Testis (tissue), 2 donors: ENCODE measurements at regions not wholly inside any gene's neighbourhood (a gene's known extent, or its start where the extent isn't known, plus 50 kb on each side); places are given as distances from the start of the nearest gene placed in this dataset.

Source experiments
- DNase-seq: peaks from one replicate; pipeline ENCODE4 v3.0.0-alpha.2; 2019
- H3K27ac ChIP-seq, 2 donors: fragments of 200-600 bp; sonication (generic); one replicate each; pipeline ENCODE4 v1.5.1; 2019
- H3K27me3 ChIP-seq: fragments of 200-600 bp; sonication (generic); one replicate; pipeline ENCODE4 v1.5.1; 2019
- H3K36me3 ChIP-seq: fragments of 200-600 bp; sonication (generic); one replicate; pipeline ENCODE4 v1.5.1; 2017; ENCODE audit warnings: low read depth; ENCODE audit errors: missing control alignments
- H3K4me1 ChIP-seq: fragments of 200-600 bp; sonication (generic); one replicate; pipeline ENCODE4 v1.5.1; 2019
- H3K4me3 ChIP-seq, 2 donors: fragments of 200-600 bp; sonication (generic); one replicate each; pipeline ENCODE4 v1.5.1; 2017 to 2019
- H3K9me3 ChIP-seq: fragments of 200-600 bp; sonication (generic); one replicate; pipeline ENCODE4 v1.5.1; 2017
- CTCF ChIP-seq, 3 experiments: fragments of 450-650 bp in 2 of 3; fragments of 200-600 bp in 1 of 3; sonication (generic) in 1 of 3; IDR thresholded peaks; one replicate each; pipeline ENCODE4 v1.5.1; 2016 to 2019; ENCODE audit warnings: antibody characterized with exemption in 3 of 3, mild to moderate bottlenecking in 2 of 3, moderate library complexity in 1 of 3
- POLR2A ChIP-seq: fragments of 450-650 bp; IDR thresholded peaks from one replicate; pipeline ENCODE4 v1.6.1; 2017; ENCODE audit warnings: antibody characterized with exemption, mild to moderate bottlenecking, moderate library complexity
- WGBS, 2 donors: methylation state at CpG; one replicate each; pipeline ENCODE4 v1.1.5; 2018; 5-methylcytosine and 5-hydroxymethylcytosine counted together
- intact Hi-C: fragments of 100-400 bp; cut with DNase I; formaldehyde crosslinking; loops from one replicate; pipeline ENCODE4 v1.15.1; 2023; ENCODE audit warnings: low total_unique reads

- Histone ChIP-seq H3K4me1 (no peaks in the 10 kb centered on the region), H3K9me3 (no peaks in the 10 kb centered on the region), H3K27me3 (no peaks in the 10 kb centered on the region), H3K36me3 (no peaks in the 10 kb centered on the region), H3K27ac (no peak overlapping the region), H3K4me3 (no peak overlapping the region)
- TF ChIP-seq POLR2A: no peak
- TF ChIP-seq CTCF (IDR thresholded peaks at IDR 0.05): no peak
- no peak for DNase-seq
- intact Hi-C loops: no loop called here
These were observed 113.3 kb upstream of the PRPS1L1 start for GRCh38 chr7:18140943-18141342.

DNA sequence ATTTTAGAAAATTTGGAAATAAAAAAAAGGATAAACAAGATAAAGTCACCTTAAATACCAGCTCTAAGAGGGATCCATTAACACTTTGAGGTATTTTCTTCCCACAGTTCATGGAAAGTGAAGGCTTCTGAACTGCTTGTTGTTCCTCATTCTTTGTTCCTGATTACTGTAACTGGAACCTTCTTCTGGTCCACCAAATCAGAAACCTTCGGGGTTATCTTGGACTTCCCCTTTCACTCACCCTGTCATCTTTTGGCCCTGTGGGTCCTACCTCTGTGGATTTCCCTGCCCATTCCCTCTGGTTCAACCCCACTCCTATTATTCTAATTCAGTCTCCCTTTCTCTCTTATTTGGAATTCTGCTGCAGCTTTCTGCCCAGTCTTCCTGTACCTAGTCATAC lies 116.5 kb upstream of the PRPS1L1 start:
- WGBS, 2 donors: 86 to 96% methylated on average over 1 of the region's 1 CpG
- intact Hi-C loops: no loop called here
- Histone ChIP-seq H3K27ac (no peak overlapping the region), H3K4me1 (no peaks in the 10 kb centered on the region), H3K27me3 (no peaks in the 10 kb centered on the region), H3K36me3 (no peaks in the 10 kb centered on the region), H3K9me3 (no peaks in the 10 kb centered on the region), H3K4me3 (no peak overlapping the region)
- no peak for DNase-seq
- no peak for TF ChIP-seq POLR2A
- TF ChIP-seq CTCF (IDR thresholded peaks at IDR 0.05): no peak

GRCh38 chr7:18145160-18145559 lies 117.5 kb upstream of the PRPS1L1 start:
- no peaks in the 10 kb centered on the region for H3K9me3 ChIP-seq
- H3K4me3 ChIP-seq: no peak overlapping the region
- DNase-seq: no peak
- TF ChIP-seq CTCF (IDR thresholded peaks at IDR 0.05): no peak
- TF ChIP-seq POLR2A: no peak
- no peaks in the 10 kb centered on the region for H3K36me3 ChIP-seq
- H3K27ac ChIP-seq: no peak overlapping the region
- intact Hi-C loops: no loop called here
- H3K4me1 ChIP-seq: no peaks in the 10 kb centered on the region
- H3K27me3 ChIP-seq: no peaks in the 10 kb centered on the region

- Histone ChIP-seq H3K4me1 (no peaks in the 10 kb centered on the region), H3K27me3 (no peaks in the 10 kb centered on the region), H3K27ac (no peak overlapping the region), H3K36me3 (no peaks in the 10 kb centered on the region), H3K9me3 (no peaks in the 10 kb centered on the region), H3K4me3 (no peak overlapping the region)
- intact Hi-C loops: no loop called here
- no peak for DNase-seq
- WGBS, 2 donors: 79 to 84% methylated on average over 1 of the region's 1 CpG
- TF ChIP-seq POLR2A (no peak), CTCF (IDR thresholded peaks at IDR 0.05) (no peak)
These were observed 123.8 kb upstream of the PRPS1L1 start for GRCh38 chr7:18151422-18151821.

GRCh38 chr7:18153183-18153748 lies 125.6 kb upstream of the PRPS1L1 start:
- TF ChIP-seq POLR2A (no peak), CTCF (IDR thresholded peaks at IDR 0.05) (no peak)
- Histone ChIP-seq H3K36me3 (no peaks in the 10 kb centered on the region), H3K4me3 (no peak overlapping the region), H3K4me1 (no peaks in the 10 kb centered on the region), H3K9me3 (no peaks in the 10 kb centered on the region), H3K27ac (no peak overlapping the region), H3K27me3 (no peaks in the 10 kb centered on the region)
- intact Hi-C loops: no loop called here
- WGBS, 2 donors: 83 to 92% methylated on average over 6 of the region's 6 CpGs
- peak; percentile 22 for DNase-seq
